Effector memory CD8-positive, alpha-beta T cell (primary cell): ENCODE measurements at regions not wholly inside any gene's neighbourhood (a gene's known extent, or its start where the extent isn't known, plus 50 kb on each side); places are given as distances from the start of the nearest gene placed in this dataset.

Experiments
- ATAC-seq: fragments of 150-1000 bp; cut with Tn5 transposase; replicated peaks from 2 replicates; pipeline ENCODE4 v1.10.0; 2021; ENCODE audit warnings: mild to moderate bottlenecking, moderate library complexity
- DNase-seq, 3 experiments: peaks; one replicate each; pipeline ENCODE4 v3.0.0; 2021
- H3K27ac Mint-ChIP-seq, 2 donors: one replicate each; pipeline ENCODE4 v1.8.0; 2022; ENCODE audit warnings: mild to moderate bottlenecking in 2 of 2, mixed read lengths in 2 of 2, moderate library complexity in 2 of 2
- H3K27me3 Mint-ChIP-seq, 2 donors: one replicate each; pipeline ENCODE4 v1.8.0; 2022; ENCODE audit warnings: mixed read lengths in 2 of 2
- H3K36me3 Mint-ChIP-seq: one replicate; pipeline ENCODE4 v1.8.0; 2022; ENCODE audit warnings: mild to moderate bottlenecking, moderate library complexity, mixed read lengths; ENCODE audit not compliant: insufficient read depth
- H3K4me1 Mint-ChIP-seq, 2 donors: one replicate each; pipeline ENCODE4 v1.8.0; 2022; ENCODE audit warnings: low read depth in 2 of 2, mixed read lengths in 2 of 2
- H3K4me3 Mint-ChIP-seq, 2 donors: one replicate each; pipeline ENCODE4 v1.8.0; 2022; ENCODE audit warnings: mild to moderate bottlenecking in 2 of 2, mixed read lengths in 2 of 2, moderate library complexity in 2 of 2
- H3K9me3 Mint-ChIP-seq, 2 donors: one replicate each; pipeline ENCODE4 v1.8.0; 2022; ENCODE audit warnings: mixed read lengths in 2 of 2

- H3K4me1 Mint-ChIP-seq = no peaks in the 10 kb centered on the region
- DNase-seq = no peak
- no peaks in the 10 kb centered on the region for H3K9me3 Mint-ChIP-seq
- H3K4me3 Mint-ChIP-seq = no peak overlapping the region
- no peaks in the 10 kb centered on the region for H3K36me3 Mint-ChIP-seq
- peaks cover 16 to 31% of the 10 kb centered on the region in 2 donors for H3K27me3 Mint-ChIP-seq
- ATAC-seq = no peak
- H3K27ac Mint-ChIP-seq = no peak overlapping the region
Observed at GRCh38 chr1:87674791-87675190, 346.1 kb downstream of the LMO4 start.

GRCh38 chr1:87678266-87678665, 349.6 kb downstream of the LMO4 start:
- Mint-ChIP-seq H3K36me3 (no peaks in the 10 kb centered on the region), H3K27me3 (peaks cover 16 to 31% of the 10 kb centered on the region in 2 donors)

GRCh38 chr1:87682565-87682964, 353.9 kb downstream of the LMO4 start:
- ATAC-seq (no peak), DNase-seq (no peak)
- no peak overlapping the region for H3K4me3 Mint-ChIP-seq
- H3K27me3 Mint-ChIP-seq = peaks cover 10 to 15% of the 10 kb centered on the region in 2 donors
- no peaks in the 10 kb centered on the region for H3K9me3 Mint-ChIP-seq
- H3K4me1 Mint-ChIP-seq = no peaks in the 10 kb centered on the region
- no peaks in the 10 kb centered on the region for H3K36me3 Mint-ChIP-seq
- no peak overlapping the region for H3K27ac Mint-ChIP-seq

More at GRCh38 chr1:87678266-87678665, 349.6 kb downstream of the LMO4 start:
- no peak overlapping the region for H3K27ac Mint-ChIP-seq
- H3K4me1 Mint-ChIP-seq = no peaks in the 10 kb centered on the region
- no peaks in the 10 kb centered on the region for H3K9me3 Mint-ChIP-seq
- DNase-seq (no peak), ATAC-seq (no peak)
- no peak overlapping the region for H3K4me3 Mint-ChIP-seq

- H3K4me1 Mint-ChIP-seq = no peaks in the 10 kb centered on the region
- DNase-seq (no peak), ATAC-seq (no peak)
- no peaks in the 10 kb centered on the region for H3K36me3 Mint-ChIP-seq
- no peaks in the 10 kb centered on the region for H3K9me3 Mint-ChIP-seq
- H3K4me3 Mint-ChIP-seq = peak overlapping the region in 1 of 2 donors; percentile 67
- H3K27ac Mint-ChIP-seq = no peak overlapping the region
- peaks cover 7 to 14% of the 10 kb centered on the region in 2 donors for H3K27me3 Mint-ChIP-seq
Observed at GRCh38 chr1:87683196-87683956, 354.7 kb downstream of the LMO4 start.

GRCh38 chr1:87684194-87684593, 355.5 kb downstream of the LMO4 start:
- H3K36me3 Mint-ChIP-seq = no peaks in the 10 kb centered on the region
- DNase-seq (no peak), ATAC-seq (peak; percentile 55)
- no peaks in the 10 kb centered on the region for H3K4me1 Mint-ChIP-seq
- H3K9me3 Mint-ChIP-seq = no peaks in the 10 kb centered on the region
- no peak overlapping the region for H3K27ac Mint-ChIP-seq
- H3K27me3 Mint-ChIP-seq = peaks cover 7 to 17% of the 10 kb centered on the region in 2 donors
- peak overlapping the region; percentile 22 to 67 for H3K4me3 Mint-ChIP-seq

- H3K36me3 Mint-ChIP-seq = no peaks in the 10 kb centered on the region
- H3K27me3 Mint-ChIP-seq = peaks cover 7 to 17% of the 10 kb centered on the region in 2 donors
- ATAC-seq = peak; percentile 41
- H3K9me3 Mint-ChIP-seq = no peaks in the 10 kb centered on the region
- no peak for DNase-seq
- H3K27ac Mint-ChIP-seq = no peak overlapping the region
- H3K4me1 Mint-ChIP-seq = no peaks in the 10 kb centered on the region
- H3K4me3 Mint-ChIP-seq = peak overlapping the region in 1 of 2 donors; percentile 67
Observed at GRCh38 chr1:87684713-87685205, 356.1 kb downstream of the LMO4 start.

DNA sequence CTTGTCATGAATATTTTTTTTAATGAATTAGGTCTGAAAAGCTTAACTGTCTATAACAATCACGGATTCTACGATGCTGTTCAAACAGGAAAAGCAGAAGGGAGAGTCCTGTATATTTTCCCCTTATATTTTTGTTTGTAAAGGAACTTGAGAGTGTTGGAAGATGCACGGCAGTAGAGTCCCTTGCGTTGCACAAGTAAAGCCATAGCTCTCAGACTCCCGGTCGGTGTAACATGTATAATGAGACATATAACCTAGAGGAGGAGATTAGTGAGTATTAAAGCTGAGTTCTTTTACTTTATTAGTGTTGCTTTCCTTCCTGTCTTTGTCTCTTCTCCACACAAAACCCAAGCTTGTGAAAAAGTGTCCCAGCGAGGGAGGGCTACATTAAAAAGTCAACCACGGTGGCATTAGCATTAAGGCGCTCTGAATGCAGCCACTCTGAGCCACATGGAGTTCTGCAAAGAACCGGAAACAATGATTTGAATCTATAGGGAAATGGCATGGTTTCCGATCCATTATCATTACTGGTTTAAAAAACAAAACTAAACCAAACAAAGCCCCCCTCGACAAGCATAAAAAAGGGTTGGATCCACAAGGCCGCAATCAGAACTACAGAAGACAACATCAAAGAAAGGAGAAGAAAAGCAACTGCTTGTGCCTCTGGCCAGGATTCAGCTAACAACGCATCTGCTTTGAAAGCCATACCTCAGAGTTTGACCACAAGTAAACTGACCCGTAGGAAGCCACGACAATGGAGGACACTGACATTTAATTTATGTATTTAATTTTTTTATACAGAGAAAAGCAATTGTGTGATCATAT, 356.8 kb downstream of the LMO4 start:
- Mint-ChIP-seq H3K27me3 (peaks cover 7 to 17% of the 10 kb centered on the region in 2 donors), H3K36me3 (no peaks in the 10 kb centered on the region), H3K4me1 (no peaks in the 10 kb centered on the region), H3K4me3 (no peak overlapping the region), H3K9me3 (no peaks in the 10 kb centered on the region), H3K27ac (no peak overlapping the region)
- ATAC-seq (no peak), DNase-seq (no peak)

DNA sequence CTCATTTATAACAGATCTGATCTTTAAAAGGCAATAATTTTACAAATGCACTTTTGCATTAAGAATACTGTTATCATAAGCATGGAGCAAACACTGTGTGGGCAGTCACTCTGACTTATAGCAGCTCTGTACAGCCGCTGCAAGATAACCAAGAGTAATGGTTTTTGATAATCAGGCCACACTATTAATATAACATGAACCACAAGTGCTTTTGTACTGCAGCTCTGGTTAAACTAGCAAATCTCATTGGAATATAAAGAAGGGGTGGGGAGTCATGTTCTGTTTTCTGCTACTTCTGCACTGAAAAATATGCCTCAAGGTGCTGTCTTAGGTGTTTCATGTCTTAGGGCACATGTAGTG, 357.4 kb downstream of the LMO4 start:
- ATAC-seq (no peak), DNase-seq (no peak)
- Mint-ChIP-seq H3K27ac (no peak overlapping the region), H3K4me3 (no peak overlapping the region), H3K27me3 (peaks cover 13 to 17% of the 10 kb centered on the region in 2 donors), H3K9me3 (no peaks in the 10 kb centered on the region), H3K4me1 (no peaks in the 10 kb centered on the region), H3K36me3 (no peaks in the 10 kb centered on the region)

DNA sequence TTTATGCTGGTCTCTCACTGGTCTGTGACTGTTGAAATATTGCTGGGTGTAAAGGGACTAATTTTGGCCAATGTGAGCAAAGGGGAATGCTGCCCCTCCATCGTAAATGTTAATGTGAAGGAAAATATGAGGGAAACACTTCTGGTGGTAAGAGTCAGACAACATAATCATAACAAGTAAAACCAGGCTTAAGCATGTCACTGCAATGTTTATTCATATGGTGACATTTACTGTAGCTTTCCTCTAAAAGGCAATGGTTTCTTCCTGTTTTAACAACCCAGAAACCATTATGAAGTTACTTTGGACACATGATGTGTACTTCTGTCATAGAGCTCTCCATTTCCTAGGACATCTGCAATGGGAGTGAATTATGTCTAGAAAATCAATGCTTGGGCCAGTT, 358.0 kb downstream of the LMO4 start:
- no peak overlapping the region for H3K27ac Mint-ChIP-seq
- H3K9me3 Mint-ChIP-seq = no peaks in the 10 kb centered on the region
- no peaks in the 10 kb centered on the region for H3K36me3 Mint-ChIP-seq
- H3K4me3 Mint-ChIP-seq = no peak overlapping the region
- H3K27me3 Mint-ChIP-seq = peaks cover 13 to 17% of the 10 kb centered on the region in 2 donors
- DNase-seq (no peak), ATAC-seq (no peak)
- no peaks in the 10 kb centered on the region for H3K4me1 Mint-ChIP-seq

DNA sequence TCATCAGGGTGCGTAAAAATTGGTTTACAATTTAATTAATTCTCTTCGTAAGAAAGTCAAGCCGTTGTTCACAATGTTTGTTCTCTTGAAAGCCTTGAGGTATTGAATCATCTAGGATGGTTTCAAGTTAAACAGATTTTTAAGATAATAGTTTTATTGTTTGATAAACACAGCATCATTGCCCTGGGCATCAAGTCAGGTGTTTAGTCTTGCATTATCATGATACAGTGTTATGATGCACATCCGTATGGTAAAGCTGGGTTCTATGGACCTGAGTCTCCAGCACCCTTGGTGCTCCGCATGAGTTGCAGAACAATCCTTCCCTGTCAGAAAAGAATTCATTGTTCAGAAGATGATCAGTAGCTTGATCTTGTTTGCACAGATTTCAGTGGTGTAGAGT, 359.5 kb downstream of the LMO4 start:
- Mint-ChIP-seq H3K36me3 (no peaks in the 10 kb centered on the region), H3K9me3 (no peaks in the 10 kb centered on the region), H3K27me3 (peaks cover 13 to 17% of the 10 kb centered on the region in 2 donors), H3K4me3 (no peak overlapping the region), H3K27ac (no peak overlapping the region), H3K4me1 (no peaks in the 10 kb centered on the region)
- no peak for DNase-seq
- no peak for ATAC-seq

DNA sequence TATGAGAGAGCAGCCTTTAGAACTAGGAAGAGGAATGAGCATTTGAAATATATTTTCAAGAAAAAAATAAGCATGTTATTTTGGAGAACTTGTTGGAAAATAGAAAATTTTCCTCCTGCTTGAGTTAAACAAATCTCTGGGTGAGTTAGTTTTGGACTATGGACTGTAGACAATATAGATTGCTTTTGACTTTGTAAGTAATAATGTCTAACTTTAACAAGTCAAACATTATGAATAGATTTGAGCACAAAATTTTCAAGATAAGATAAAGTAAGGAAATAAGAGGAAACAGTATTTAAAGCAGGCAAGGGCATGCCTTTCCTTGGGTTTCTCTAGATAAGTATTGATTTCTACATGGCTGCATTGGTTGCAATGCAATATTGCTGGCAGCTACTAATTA, 360.8 kb downstream of the LMO4 start:
- H3K4me3 Mint-ChIP-seq = no peak overlapping the region
- DNase-seq = no peak
- no peak for ATAC-seq
- no peaks in the 10 kb centered on the region for H3K36me3 Mint-ChIP-seq
- H3K27ac Mint-ChIP-seq = no peak overlapping the region
- no peaks in the 10 kb centered on the region for H3K4me1 Mint-ChIP-seq
- no peaks in the 10 kb centered on the region for H3K9me3 Mint-ChIP-seq
- peaks cover 13 to 17% of the 10 kb centered on the region in 2 donors for H3K27me3 Mint-ChIP-seq

DNA sequence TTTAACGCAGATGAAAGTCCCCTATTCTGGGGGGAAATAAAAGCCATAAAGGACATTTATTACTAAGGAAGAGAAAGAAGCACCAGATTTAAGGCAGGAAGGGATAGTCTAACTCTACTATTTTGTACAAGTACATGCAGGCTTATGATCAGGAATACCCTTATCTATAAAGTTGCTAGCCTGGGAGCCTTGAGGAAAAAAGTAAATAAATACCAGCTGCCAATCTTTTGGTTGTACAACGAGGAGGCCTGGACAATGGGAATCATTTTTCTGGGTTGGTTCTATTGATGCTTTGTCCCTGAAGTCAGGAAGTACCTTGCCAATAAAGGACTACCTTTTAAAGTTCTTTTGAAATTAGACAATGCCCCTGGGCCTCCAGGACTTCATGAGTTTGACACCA, 367.8 kb downstream of the LMO4 start:
- no peaks in the 10 kb centered on the region for H3K4me1 Mint-ChIP-seq
- no peaks in the 10 kb centered on the region for H3K36me3 Mint-ChIP-seq
- no peak overlapping the region for H3K27ac Mint-ChIP-seq
- H3K9me3 Mint-ChIP-seq = peaks cover 3 to 8% of the 10 kb centered on the region in 2 donors
- ATAC-seq = no peak
- no peak for DNase-seq
- H3K4me3 Mint-ChIP-seq = no peak overlapping the region
- H3K27me3 Mint-ChIP-seq = peaks cover 0 to 13% of the 10 kb centered on the region in 2 donors

DNA sequence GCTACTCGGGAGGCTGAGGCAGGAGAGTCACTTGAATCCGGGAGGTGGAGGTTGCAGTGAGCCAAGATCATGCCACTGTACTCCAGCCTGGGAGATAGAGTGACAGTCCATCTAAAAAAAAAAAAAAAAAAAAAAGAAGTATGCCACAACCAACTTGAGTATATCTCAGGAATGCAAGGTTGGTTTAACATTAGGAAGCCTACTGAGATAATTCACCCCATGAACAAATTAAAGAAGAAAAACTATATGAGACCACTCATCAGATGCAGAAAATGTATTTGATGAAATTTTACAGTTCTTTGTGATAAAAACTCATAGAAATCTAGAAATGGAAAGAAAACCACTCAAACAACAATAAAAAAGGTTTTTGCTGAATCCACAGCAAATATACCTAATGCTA, 373.8 kb downstream of the LMO4 start:
- Mint-ChIP-seq H3K27ac (no peak overlapping the region), H3K27me3 (peaks cover 0 to 15% of the 10 kb centered on the region in 2 donors)
- ATAC-seq = no peak

GRCh38 chr1:87705233-87705632, 376.6 kb downstream of the LMO4 start:
- H3K36me3 Mint-ChIP-seq = no peaks in the 10 kb centered on the region
- no peak overlapping the region for H3K4me3 Mint-ChIP-seq
- no peaks in the 10 kb centered on the region for H3K4me1 Mint-ChIP-seq
- no peak overlapping the region for H3K27ac Mint-ChIP-seq
- DNase-seq (no peak), ATAC-seq (no peak)
- peaks cover 0 to 6% of the 10 kb centered on the region in 2 donors for H3K9me3 Mint-ChIP-seq
- peaks cover 8 to 20% of the 10 kb centered on the region in 2 donors for H3K27me3 Mint-ChIP-seq

More for the DNA sequence above, 373.8 kb downstream of the LMO4 start:
- peaks cover 3 to 13% of the 10 kb centered on the region in 2 donors for H3K9me3 Mint-ChIP-seq
- DNase-seq = no peak
- no peaks in the 10 kb centered on the region for H3K4me1 Mint-ChIP-seq
- H3K36me3 Mint-ChIP-seq = no peaks in the 10 kb centered on the region
- H3K4me3 Mint-ChIP-seq = no peak overlapping the region
